Peyer's patch (tissue), 4 donors: ENCODE measurements at regions not wholly inside any gene's neighbourhood (a gene's known extent, or its start where the extent isn't known, plus 50 kb on each side); places are given as distances from the start of the nearest gene placed in this dataset.

ENCODE experiments used
- CTCF ChIP-seq, 6 experiments: fragments of 450-650 bp in 4 of 6; fragments of 200-600 bp in 2 of 6; sonication (generic) in 1 of 6; IDR thresholded peaks; one replicate each; pipeline ENCODE4 v1.5.1; 2017 to 2019; ENCODE audit warnings: antibody characterized with exemption in 6 of 6, mild to moderate bottlenecking in 3 of 6, moderate library complexity in 1 of 6
- POLR2A ChIP-seq, 2 donors: fragments of 450-650 bp; IDR thresholded peaks; one replicate each; pipeline ENCODE4 v1.5.1; 2017; ENCODE audit warnings: antibody characterized with exemption in 2 of 2, mild to moderate bottlenecking in 2 of 2, moderate library complexity in 2 of 2

GRCh38 chr14:97271451-97271960, 474.3 kb downstream of the VRK1 start:
- TF ChIP-seq CTCF (IDR thresholded peaks at IDR 0.05): no peak
- no peak for TF ChIP-seq POLR2A (IDR thresholded peaks at IDR 0.05)
